Thyroid gland (tissue), 4 donors: ENCODE measurements at regions not wholly inside any gene's neighbourhood (a gene's known extent, or its start where the extent isn't known, plus 50 kb on each side); places are given as distances from the start of the nearest gene placed in this dataset.

Experiments
- POLR2A ChIP-seq, 2 donors: fragments of 450-650 bp; IDR thresholded peaks; one replicate each; pipeline ENCODE4 v1.6.1; 2017; ENCODE audit warnings: antibody characterized with exemption in 2 of 2, mild to moderate bottlenecking in 2 of 2, moderate library complexity in 1 of 2
- TF ChIP-seq, protein P1 (sequence below), 6 experiments: fragments of 200-600 bp in 3 of 6; fragments of 450-650 bp in 3 of 6; sonication (generic) in 3 of 6; IDR thresholded peaks; one replicate each; pipeline ENCODE4 v1.5.1; 2016 to 2019; ENCODE audit warnings: antibody characterized with exemption in 6 of 6, mild to moderate bottlenecking in 2 of 6, inconsistent platforms in 1 of 6, moderate library complexity in 1 of 6

DNA sequence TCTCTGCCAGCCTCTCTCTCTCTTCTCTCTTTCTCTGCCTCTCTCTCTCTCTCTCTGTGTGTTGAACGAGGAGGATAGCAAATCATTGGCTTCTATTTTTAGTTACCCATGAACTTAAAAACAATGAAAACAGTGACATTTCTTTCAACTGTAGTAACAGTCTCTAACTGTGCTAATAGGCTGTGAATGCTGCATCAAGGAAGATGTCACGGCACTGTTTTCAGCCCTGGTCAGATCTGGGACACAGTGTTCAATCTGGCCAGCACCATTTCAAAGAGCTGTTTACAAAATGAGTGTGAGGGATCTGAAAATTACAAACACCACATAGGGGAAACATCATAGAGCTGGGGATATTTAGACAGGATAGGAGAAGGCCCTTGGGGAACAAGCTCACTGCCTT, 717.0 kb downstream of the FGF9 start:
- TF ChIP-seq, protein P1, sequence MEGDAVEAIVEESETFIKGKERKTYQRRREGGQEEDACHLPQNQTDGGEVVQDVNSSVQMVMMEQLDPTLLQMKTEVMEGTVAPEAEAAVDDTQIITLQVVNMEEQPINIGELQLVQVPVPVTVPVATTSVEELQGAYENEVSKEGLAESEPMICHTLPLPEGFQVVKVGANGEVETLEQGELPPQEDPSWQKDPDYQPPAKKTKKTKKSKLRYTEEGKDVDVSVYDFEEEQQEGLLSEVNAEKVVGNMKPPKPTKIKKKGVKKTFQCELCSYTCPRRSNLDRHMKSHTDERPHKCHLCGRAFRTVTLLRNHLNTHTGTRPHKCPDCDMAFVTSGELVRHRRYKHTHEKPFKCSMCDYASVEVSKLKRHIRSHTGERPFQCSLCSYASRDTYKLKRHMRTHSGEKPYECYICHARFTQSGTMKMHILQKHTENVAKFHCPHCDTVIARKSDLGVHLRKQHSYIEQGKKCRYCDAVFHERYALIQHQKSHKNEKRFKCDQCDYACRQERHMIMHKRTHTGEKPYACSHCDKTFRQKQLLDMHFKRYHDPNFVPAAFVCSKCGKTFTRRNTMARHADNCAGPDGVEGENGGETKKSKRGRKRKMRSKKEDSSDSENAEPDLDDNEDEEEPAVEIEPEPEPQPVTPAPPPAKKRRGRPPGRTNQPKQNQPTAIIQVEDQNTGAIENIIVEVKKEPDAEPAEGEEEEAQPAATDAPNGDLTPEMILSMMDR (IDR thresholded peaks at IDR 0.05): no peak
- no peak for TF ChIP-seq POLR2A (IDR thresholded peaks at IDR 0.05)
